H1 (cell line): ENCODE measurements at regions not wholly inside any gene's neighbourhood (a gene's known extent, or its start where the extent isn't known, plus 50 kb on each side); places are given as distances from the start of the nearest gene placed in this dataset.

ENCODE experiments used
- CTCF ChIA-PET: fragments of 300-600 bp; sonication (Branson Sonifier 250); formaldehyde crosslinking; loops from one replicate; lab custom pipeline; 2021; ENCODE audit not compliant: partially characterized antibody; lab: Charles Lee
- POLR2A ChIA-PET: fragments of 300-600 bp; sonication (Branson Sonifier 250); formaldehyde crosslinking; loops from one replicate; lab custom pipeline; 2021; ENCODE audit warnings: inconsistent platforms; ENCODE audit not compliant: partially characterized antibody; lab: Charles Lee
- DNase-seq, 2 experiments: peaks; one replicate each; pipeline versions ENCODE4 v3.0.0 to v3.0.0-alpha.2; 2010 to 2022; ENCODE audit warnings: low spot score in 2 of 2, low read depth in 1 of 2, mixed read lengths in 1 of 2
- FAIRE-seq: peaks from 2 replicates; lab custom pipeline; 2011; peaks lifted over from hg19 to GRCh38; lab: Jason Lieb, UNC
- H2AFZ ChIP-seq: 2 replicates; pipeline ENCODE4 v1.8.1; 2012; ENCODE audit warnings: low read length, inconsistent platforms
- H2AK5ac ChIP-seq: 2 replicates; pipeline ENCODE4 v1.6.1; 2013; ENCODE audit warnings: low read depth, low read length
- H2BK120ac ChIP-seq: replicated peaks from 2 replicates; pipeline ENCODE3; 2013; ENCODE audit warnings: low read depth, low read length, inconsistent platforms
- H2BK12ac ChIP-seq: 2 replicates; pipeline ENCODE4 v1.6.1; 2013; ENCODE audit warnings: low read depth, low read length
- H2BK15ac ChIP-seq: 2 replicates; pipeline ENCODE4 v1.6.1; 2013; ENCODE audit warnings: low read length
- H2BK20ac ChIP-seq: 2 replicates; pipeline ENCODE4 v1.6.1; 2013; ENCODE audit warnings: low read length
- H2BK5ac ChIP-seq: 2 replicates; pipeline ENCODE4 v1.6.1; 2013; ENCODE audit warnings: low read depth, low read length
- H3K14ac ChIP-seq: 2 replicates; pipeline ENCODE4 v1.6.1; 2013; ENCODE audit warnings: inconsistent platforms; ENCODE audit not compliant: insufficient read length
- H3K18ac ChIP-seq: 2 replicates; pipeline ENCODE4 v1.6.1; 2013; ENCODE audit warnings: low read length; ENCODE audit errors: extremely low read depth
- H3K23ac ChIP-seq: 2 replicates; pipeline ENCODE4 v1.6.1; 2013; ENCODE audit warnings: inconsistent platforms; ENCODE audit not compliant: insufficient read length
- H3K23me2 ChIP-seq: 2 replicates; pipeline ENCODE4 v1.6.1; 2013; ENCODE audit warnings: low read depth, low read length
- H3K27ac ChIP-seq: 2 replicates; pipeline ENCODE4 v1.6.1; 2011; ENCODE audit warnings: low read depth, low read length, inconsistent platforms
- H3K27me3 ChIP-seq, 4 experiments: replicated peaks in 1 of 4; 1 replicate in 1 of 4; 2 replicates in 3 of 4; pipeline versions ENCODE4 v1.6.1 to v1.8.1; 2011 to 2013; ENCODE audit warnings: low read length in 3 of 4, mild to moderate bottlenecking in 3 of 4, inconsistent platforms in 2 of 4, mixed read lengths in 2 of 4, moderate library complexity in 1 of 4; ENCODE audit not compliant: control insufficient read depth in 3 of 4, insufficient read depth in 3 of 4; ENCODE audit errors: extremely low read depth in 1 of 4
- H3K36me3 ChIP-seq, 4 experiments: 2 replicates each; pipeline versions ENCODE4 v1.6.1 to v1.8.1; 2011 to 2013; ENCODE audit warnings: mild to moderate bottlenecking in 4 of 4, low read length in 3 of 4, moderate library complexity in 2 of 4, control low read depth in 1 of 4, inconsistent platforms in 1 of 4; ENCODE audit not compliant: insufficient read depth in 4 of 4, control insufficient read depth in 2 of 4
- H3K4ac ChIP-seq: replicated peaks from 2 replicates; pipeline ENCODE3; 2013; ENCODE audit warnings: low read length, low read depth, mixed read lengths, inconsistent platforms; ENCODE audit not compliant: insufficient read length
- H3K4me1 ChIP-seq, 4 experiments: replicated peaks in 1 of 4; 1 replicate in 1 of 4; 2 replicates in 3 of 4; pipeline versions ENCODE4 v1.6.1 to v1.8.1; 2011 to 2013; ENCODE audit warnings: low read length in 3 of 4, inconsistent platforms in 2 of 4, mixed read lengths in 1 of 4; ENCODE audit not compliant: insufficient read depth in 4 of 4, control insufficient read depth in 3 of 4
- H3K4me2 ChIP-seq, 2 experiments: 2 replicates each; pipeline versions ENCODE4 v1.6.1 to v1.8.1; 2011 to 2013; ENCODE audit warnings: low read depth in 2 of 2, low read length in 2 of 2, control low read depth in 1 of 2, inconsistent platforms in 1 of 2, mild to moderate bottlenecking in 1 of 2; ENCODE audit not compliant: insufficient read depth in 1 of 2
- H3K4me3 ChIP-seq, 4 experiments: fragments of 200-600, 300-600 bp in 1 of 4; sonication (generic), shearing (Covaris generic), sonication (Bioruptor Twin) in 1 of 4; 2 replicates each; pipeline versions ENCODE4 v1.5.1 to v1.8.1; 2011 to 2016; ENCODE audit warnings: low read length in 4 of 4, low read depth in 3 of 4, control low read depth in 2 of 4, inconsistent platforms in 2 of 4, mild to moderate bottlenecking in 2 of 4, mixed read lengths in 1 of 4, moderate library complexity in 1 of 4; ENCODE audit not compliant: insufficient read depth in 2 of 4; ENCODE audit errors: extremely low read depth in 1 of 4
- H3K56ac ChIP-seq: replicated peaks from 2 replicates; pipeline ENCODE3; 2013; ENCODE audit warnings: low read depth, mild to moderate bottlenecking, mixed read lengths, low read length, inconsistent platforms; ENCODE audit not compliant: insufficient read length
- H3K79me1 ChIP-seq: 2 replicates; pipeline ENCODE4 v1.6.1; 2013; ENCODE audit warnings: low read depth, low read length, control low read depth
- H3K79me2 ChIP-seq, 2 experiments: 2 replicates each; pipeline versions ENCODE4 v1.6.1 to v1.8.1; 2012 to 2013; ENCODE audit warnings: low read length in 2 of 2, mild to moderate bottlenecking in 2 of 2, inconsistent platforms in 1 of 2; ENCODE audit not compliant: insufficient read depth in 2 of 2, control insufficient read depth in 1 of 2
- H3K9ac ChIP-seq, 4 experiments: replicated peaks in 1 of 4; 1 replicate in 1 of 4; 2 replicates in 3 of 4; pipeline versions ENCODE4 v1.6.1 to v1.8.1; 2011 to 2013; ENCODE audit warnings: low read depth in 3 of 4, low read length in 3 of 4, control low read depth in 2 of 4, mild to moderate bottlenecking in 2 of 4, moderate library complexity in 2 of 4, inconsistent platforms in 1 of 4; ENCODE audit errors: extremely low read depth in 1 of 4
- H3K9me3 ChIP-seq, 2 experiments: 2 replicates each; pipeline versions ENCODE4 v1.6.1 to v1.8.1; 2012 to 2013; ENCODE audit warnings: mild to moderate bottlenecking in 2 of 2, moderate library complexity in 2 of 2, control low read depth in 1 of 2, inconsistent platforms in 1 of 2, low read depth in 1 of 2, low read length in 1 of 2, mixed read lengths in 1 of 2; ENCODE audit not compliant: insufficient read depth in 2 of 2
- H4K20me1 ChIP-seq, 2 experiments: replicated peaks in 1 of 2; 2 replicates each; pipeline versions ENCODE3 to v1.8.1; 2011 to 2013; ENCODE audit warnings: inconsistent platforms in 2 of 2, low read length in 2 of 2, mild to moderate bottlenecking in 1 of 2; ENCODE audit not compliant: insufficient read depth in 2 of 2, control insufficient read depth in 1 of 2
- H4K5ac ChIP-seq: 2 replicates; pipeline ENCODE4 v1.6.1; 2013; ENCODE audit warnings: low read length, low read depth, mixed read lengths, inconsistent platforms; ENCODE audit not compliant: insufficient read length
- H4K8ac ChIP-seq: 2 replicates; pipeline ENCODE4 v1.8.0; 2013; ENCODE audit warnings: mild to moderate bottlenecking, moderate library complexity, low read length, inconsistent platforms; ENCODE audit not compliant: insufficient read depth; ENCODE audit errors: extremely low read depth
- H4K91ac ChIP-seq: replicated peaks from 2 replicates; pipeline ENCODE3; 2013; ENCODE audit warnings: low read length, mixed read lengths, inconsistent platforms; ENCODE audit not compliant: insufficient read length
- FOSL1 ChIP-seq: IDR thresholded peaks from 2 replicates; pipeline ENCODE4 v1.6.1; 2011; ENCODE audit warnings: mild to moderate bottlenecking, low read depth, low read length, moderate library complexity; ENCODE audit not compliant: insufficient read depth
- HDAC2 ChIP-seq, 2 experiments: fragments of 300-600 bp in 1 of 2; sonication (generic) in 1 of 2; IDR thresholded peaks; 2 replicates each; pipeline ENCODE4 v1.6.1; 2011 to 2012; ENCODE audit warnings: low read depth in 2 of 2, low read length in 2 of 2, mild to moderate bottlenecking in 2 of 2, moderate library complexity in 2 of 2, borderline replicate concordance in 1 of 2, inconsistent platforms in 1 of 2
- RAD21 ChIP-seq, 2 experiments: IDR thresholded peaks in 1 of 2; conservative IDR thresholded peaks in 1 of 2; 2 replicates each; pipeline ENCODE4 v1.6.1; 2011; ENCODE audit warnings: low read depth in 2 of 2, low read length in 2 of 2, improper control_type of control experiment in 1 of 2, inconsistent platforms in 1 of 2, mild to moderate bottlenecking in 1 of 2, moderate library complexity in 1 of 2
- RNF2 ChIP-seq: fragments of 200-900, 300-1000 bp; sonication (generic); IDR thresholded peaks from 2 replicates; pipeline ENCODE4 v1.7.1; 2016; ENCODE audit warnings: borderline replicate concordance, low read depth, mild to moderate bottlenecking, antibody characterized with exemption, low read length; ENCODE audit not compliant: poor library complexity, severe bottlenecking; ENCODE audit errors: missing control alignments
- SRF ChIP-seq: IDR thresholded peaks from 2 replicates; pipeline ENCODE4 v1.6.1; 2011; ENCODE audit warnings: mild to moderate bottlenecking, low read depth, low read length, moderate library complexity
- TAF7 ChIP-seq: optimal IDR thresholded peaks from 2 replicates; pipeline ENCODE3; 2011; ENCODE audit warnings: low read depth, mild to moderate bottlenecking, inconsistent platforms, low read length, moderate library complexity, borderline replicate concordance
- WGBS, 2 experiments: shearing (Covaris generic) in 1 of 2; methylation state at CpG; one replicate each; pipeline versions ENCODE4 v1.1.6 to v1.1.7; 2013 to 2015; ENCODE audit warnings: low lambda C conversion rate in 2 of 2, mixed read lengths in 2 of 2, inconsistent platforms in 1 of 2, low coverage in 1 of 2, missing lambda C conversion rate in 1 of 2; ENCODE audit not compliant: insufficient replicate concordance in 2 of 2, insufficient coverage in 1 of 2, insufficient read length in 1 of 2; ENCODE audit errors: extremely low coverage in 1 of 2, missing lambda C conversion rate in 1 of 2; 5-methylcytosine and 5-hydroxymethylcytosine counted together
- TF ChIP-seq, protein P1 (sequence below): IDR thresholded peaks from 2 replicates; pipeline ENCODE4 v1.6.1; 2011; ENCODE audit warnings: low read length, improper control_type of control experiment

DNA sequence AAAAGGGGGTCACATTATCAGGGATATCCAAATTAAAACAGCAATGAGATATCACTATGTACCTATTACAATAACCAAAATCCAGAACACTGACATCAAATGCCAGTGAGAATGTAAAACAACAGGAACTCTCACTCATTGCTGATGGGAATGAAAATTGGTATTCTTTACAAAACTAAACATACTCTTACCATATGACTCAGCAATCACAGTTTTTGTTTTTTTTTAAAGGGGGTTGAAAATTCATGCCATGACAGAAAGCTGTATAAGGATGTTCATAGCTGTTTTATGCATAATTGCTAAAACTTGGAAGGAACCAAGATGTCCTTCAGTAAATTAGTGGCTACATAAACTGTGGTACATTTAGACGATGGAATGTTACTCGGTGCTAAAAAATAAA, 71.6 kb upstream of the SLITRK1 start:
- H3K4me1 ChIP-seq: peaks cover 0 to 3% (median 0%) of the 10 kb centered on the region in 4 experiments; a peak in 1 of 7 replicates
- H3K4ac ChIP-seq: no peak overlapping the region
- H2BK15ac ChIP-seq: no peak overlapping the region
- no peak overlapping the region for H3K4me2 ChIP-seq
- no peaks in the 10 kb centered on the region for H3K79me1 ChIP-seq
- TF ChIP-seq RNF2 (no peak), SRF (no peak), RAD21 (IDR thresholded peaks at IDR 0.05 in 1 of 2, conservative IDR thresholded peaks at IDR 0.05 in 1 of 2; ENCODE audit: low read depth in 2 of 2, low read length in 2 of 2) (no peak), TAF7 (no peak), HDAC2 (IDR thresholded peaks at IDR 0.05; ENCODE audit: borderline replicate concordance in 1 of 2, low read depth in 2 of 2, low read length in 2 of 2) (no peak), FOSL1 (no peak)
- TF ChIP-seq, protein P1, sequence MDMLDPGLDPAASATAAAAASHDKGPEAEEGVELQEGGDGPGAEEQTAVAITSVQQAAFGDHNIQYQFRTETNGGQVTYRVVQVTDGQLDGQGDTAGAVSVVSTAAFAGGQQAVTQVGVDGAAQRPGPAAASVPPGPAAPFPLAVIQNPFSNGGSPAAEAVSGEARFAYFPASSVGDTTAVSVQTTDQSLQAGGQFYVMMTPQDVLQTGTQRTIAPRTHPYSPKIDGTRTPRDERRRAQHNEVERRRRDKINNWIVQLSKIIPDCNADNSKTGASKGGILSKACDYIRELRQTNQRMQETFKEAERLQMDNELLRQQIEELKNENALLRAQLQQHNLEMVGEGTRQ: no peak
- DNase-seq (no peak), FAIRE-seq (no peak)
- no peak overlapping the region for H3K14ac ChIP-seq
- no peak overlapping the region for H3K23ac ChIP-seq
- H2AFZ ChIP-seq: no peak overlapping the region
- no peaks in the 10 kb centered on the region for H3K27me3 ChIP-seq
- H4K91ac ChIP-seq: no peak overlapping the region
- H3K18ac ChIP-seq: no peak overlapping the region
- no peak overlapping the region for H2BK12ac ChIP-seq
- H3K27ac ChIP-seq: no peak overlapping the region
- H3K4me3 ChIP-seq: no peak overlapping the region
- 90% methylated on average over 2 of the region's 2 CpGs; no CpG with 5 or more reads in 1 of the 2 experiments for WGBS, 2 experiments
- ChIA-PET POLR2A (no interaction called here), CTCF (no interaction called here)
- no peak overlapping the region for H2BK20ac ChIP-seq
- no peaks in the 10 kb centered on the region for H3K79me2 ChIP-seq
- H4K8ac ChIP-seq: no peak overlapping the region
- no peaks in the 10 kb centered on the region for H4K20me1 ChIP-seq
- no peak overlapping the region for H2BK5ac ChIP-seq
- no peak overlapping the region for H4K5ac ChIP-seq
- no peak overlapping the region for H3K9ac ChIP-seq
- no peak overlapping the region for H2BK120ac ChIP-seq
- no peaks in the 10 kb centered on the region for H3K36me3 ChIP-seq
- H3K9me3 ChIP-seq: no peaks in the 10 kb centered on the region
- no peak overlapping the region for H3K56ac ChIP-seq
- no peaks in the 10 kb centered on the region for H3K23me2 ChIP-seq
- H2AK5ac ChIP-seq: no peak overlapping the region
